GM18511 (cell line): ENCODE measurements at regions not wholly inside any gene's neighbourhood (a gene's known extent, or its start where the extent isn't known, plus 50 kb on each side); places are given as distances from the start of the nearest gene placed in this dataset.

Experiments
- ATAC-seq: cut with Tn5 transposase; IDR thresholded peaks from one replicate; pipeline ENCODE4 v1.9.1; 2021; ENCODE audit warnings: mild to moderate bottlenecking, moderate library complexity; ENCODE audit not compliant: unreplicated experiment

DNA sequence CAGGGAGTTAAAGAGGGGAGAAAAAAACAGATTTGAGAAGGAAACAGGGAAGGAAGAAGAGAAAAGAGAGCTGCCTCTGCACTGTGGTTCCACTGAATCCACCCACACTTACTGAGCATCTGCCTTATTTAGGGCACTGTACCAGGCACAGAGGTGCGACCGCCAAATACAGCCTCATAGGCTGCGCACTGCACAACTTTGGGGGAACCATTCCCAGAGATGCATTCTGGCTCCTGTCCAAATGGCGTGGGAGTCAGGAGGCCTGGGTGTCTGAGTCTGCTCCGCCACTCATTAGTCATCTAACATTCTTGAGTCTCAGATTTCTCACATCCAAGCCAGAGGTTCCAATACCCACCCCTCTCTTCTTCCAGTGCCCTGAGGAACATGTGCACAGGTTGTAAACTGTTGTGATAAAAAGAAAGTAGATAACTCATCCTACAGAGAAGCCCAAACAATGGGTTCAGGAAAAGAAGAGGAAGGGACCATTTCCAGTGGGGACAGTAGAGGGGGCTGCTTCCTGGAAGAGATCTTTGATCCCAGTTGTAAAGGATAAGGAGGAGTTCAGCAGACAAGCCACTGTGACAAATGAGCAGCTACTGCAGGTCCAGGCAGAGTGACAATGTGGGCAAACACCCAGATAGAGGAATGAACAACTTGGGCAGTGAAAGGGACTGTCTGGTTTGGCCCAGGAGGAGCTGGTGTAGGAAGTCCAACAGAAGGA is 254.6 kb downstream of the UACA start:
- ATAC-seq, result no peak

DNA sequence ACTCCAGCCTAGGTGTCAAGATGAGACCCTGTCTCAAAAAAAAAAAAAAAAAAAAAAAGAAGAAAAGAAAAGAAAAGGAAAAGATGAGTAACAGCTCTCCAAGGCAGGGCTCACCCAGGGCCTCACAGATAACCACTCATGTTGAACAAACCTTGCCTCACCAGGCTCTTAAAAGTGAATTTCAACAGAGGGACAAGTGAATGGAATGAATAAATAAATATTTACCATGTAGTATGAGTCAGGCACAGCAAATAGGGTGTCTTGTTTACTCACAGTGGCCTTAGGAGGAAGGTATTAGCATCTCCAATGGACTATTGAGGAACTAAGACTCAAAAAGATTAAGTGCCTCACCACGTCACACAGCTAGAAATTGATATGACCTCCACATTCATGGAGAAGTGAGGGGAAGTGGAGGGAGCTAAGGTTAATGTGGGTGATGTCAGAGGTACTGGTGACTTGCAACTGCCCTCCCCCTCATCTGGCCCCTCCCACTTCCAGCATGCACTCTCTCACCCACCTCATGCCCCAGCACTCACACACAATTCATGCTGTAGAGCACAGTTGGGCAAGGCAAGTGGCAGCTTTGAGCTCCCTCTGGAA is 255.5 kb downstream of the UACA start:
- ATAC-seq, result no peak

DNA sequence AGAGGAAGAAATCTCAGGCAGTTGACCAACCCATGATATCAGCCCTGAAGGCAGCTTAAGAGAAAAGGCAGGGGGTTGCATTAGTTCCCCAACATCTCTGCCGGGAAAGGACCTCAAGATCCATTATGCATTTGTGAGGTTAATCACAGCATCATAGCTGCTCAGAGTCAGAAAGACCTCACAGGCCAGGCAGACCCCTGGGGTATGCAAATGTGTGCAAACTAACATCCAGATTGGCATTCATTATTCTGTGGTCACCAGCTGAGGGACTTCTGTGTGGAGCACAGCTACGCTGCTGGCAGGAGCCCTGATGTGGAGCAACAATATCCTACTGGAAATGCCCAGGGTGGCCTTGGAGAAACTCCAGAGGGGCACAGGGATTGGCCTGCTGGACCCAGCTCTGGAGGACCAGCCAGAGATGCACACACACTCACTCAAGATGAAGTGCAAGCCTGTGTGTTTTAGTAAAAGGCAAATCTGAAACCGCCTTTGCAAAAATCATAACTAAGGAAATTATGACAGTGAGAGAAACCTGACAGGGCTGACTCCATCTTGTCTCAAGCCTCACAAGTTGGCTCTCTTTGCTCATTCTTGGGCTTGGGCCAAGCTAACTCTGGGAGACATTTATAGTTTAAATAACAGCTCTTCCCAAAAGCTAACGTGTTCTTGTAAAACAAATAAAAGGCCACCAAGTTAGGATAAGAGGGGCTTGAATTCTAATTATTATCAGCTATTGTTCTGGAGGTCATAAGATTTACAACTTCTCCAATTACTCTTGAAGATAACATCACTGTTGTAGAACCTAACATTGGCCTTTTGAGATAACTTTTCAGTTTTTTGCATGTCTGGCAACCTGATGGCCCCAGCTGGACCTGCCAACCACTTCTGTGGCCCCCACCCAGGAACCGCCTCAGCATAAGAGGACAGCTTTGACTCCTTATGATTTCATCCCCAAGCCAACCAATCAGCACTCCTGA is 257.1 kb downstream of the UACA start:
- no peak for ATAC-seq

DNA sequence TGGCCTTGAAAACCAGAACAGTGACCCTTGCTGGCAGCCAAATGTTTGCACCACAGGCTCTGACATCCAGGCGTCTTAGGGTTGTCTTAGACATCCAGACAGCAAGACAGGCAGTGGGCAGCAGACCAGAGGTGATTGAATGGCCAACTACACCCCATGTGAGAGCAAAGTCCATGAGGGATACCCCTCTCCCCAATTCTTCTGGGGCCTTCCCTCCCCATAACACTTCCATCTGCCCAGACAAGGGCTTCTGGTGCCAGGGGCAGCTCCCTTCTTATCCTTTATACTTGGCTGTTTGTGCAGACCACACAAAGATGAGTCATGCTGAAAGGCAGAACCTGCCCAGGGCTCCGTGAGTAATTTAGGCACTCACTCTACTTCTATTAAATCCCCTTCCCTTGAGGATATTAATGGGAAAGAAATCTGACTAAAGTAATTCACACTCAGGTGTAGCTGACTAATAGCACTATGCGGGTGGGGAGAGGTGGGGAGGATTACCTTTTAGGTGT is 257.9 kb downstream of the UACA start:
- no peak for ATAC-seq

DNA sequence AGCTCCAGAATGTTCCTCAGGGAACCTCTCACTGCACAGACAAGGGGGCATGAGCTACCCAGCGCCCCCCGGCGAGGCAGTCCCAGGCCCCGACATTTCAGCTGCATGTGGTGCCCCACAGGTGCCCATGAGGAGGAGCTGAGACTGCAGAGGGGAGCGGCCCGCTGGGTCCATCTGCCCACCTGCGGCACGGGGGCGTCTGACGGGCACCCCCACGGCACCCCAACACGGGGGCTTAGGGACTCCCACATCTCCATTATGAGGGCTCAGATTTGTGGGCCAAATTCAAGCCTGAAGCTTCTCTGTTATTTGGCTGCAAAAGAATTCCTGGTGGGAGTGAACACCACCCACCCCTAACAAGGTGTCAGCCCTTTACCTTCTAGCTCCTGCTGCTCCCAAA is 258.4 kb downstream of the UACA start:
- ATAC-seq, result no peak

DNA sequence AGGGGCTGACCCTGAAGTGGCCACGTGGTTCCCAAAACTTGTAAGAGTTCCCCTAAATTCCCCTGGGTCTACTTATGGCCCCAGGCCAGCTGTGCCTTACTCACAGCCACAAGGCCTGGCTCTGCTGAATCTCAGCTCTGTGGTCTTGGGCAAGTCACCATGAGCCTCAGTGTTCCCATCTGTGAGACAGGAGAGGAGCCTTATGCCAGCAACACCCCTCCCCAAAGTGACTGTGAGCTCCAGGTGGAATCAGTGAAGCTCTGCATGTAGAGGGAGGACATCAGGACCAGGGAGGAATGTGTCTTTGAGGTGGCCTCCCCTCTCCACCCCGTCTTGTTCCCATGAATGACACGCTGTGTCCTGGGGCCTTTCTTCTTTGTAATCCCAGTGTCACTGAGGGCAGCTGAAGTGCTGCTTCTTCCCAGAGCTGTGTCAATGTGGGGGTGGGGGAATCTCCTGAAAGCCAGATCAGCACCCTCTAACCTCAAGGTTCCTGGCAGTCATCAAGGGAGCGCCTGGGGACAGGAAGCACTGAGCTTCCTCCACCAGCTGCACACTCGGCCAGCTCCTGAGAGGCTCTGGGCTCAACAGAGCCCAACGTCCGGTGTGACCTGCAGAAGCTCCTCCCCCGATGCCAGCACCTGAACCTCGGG is 258.9 kb downstream of the UACA start:
- peak; percentile 69 for ATAC-seq

DNA sequence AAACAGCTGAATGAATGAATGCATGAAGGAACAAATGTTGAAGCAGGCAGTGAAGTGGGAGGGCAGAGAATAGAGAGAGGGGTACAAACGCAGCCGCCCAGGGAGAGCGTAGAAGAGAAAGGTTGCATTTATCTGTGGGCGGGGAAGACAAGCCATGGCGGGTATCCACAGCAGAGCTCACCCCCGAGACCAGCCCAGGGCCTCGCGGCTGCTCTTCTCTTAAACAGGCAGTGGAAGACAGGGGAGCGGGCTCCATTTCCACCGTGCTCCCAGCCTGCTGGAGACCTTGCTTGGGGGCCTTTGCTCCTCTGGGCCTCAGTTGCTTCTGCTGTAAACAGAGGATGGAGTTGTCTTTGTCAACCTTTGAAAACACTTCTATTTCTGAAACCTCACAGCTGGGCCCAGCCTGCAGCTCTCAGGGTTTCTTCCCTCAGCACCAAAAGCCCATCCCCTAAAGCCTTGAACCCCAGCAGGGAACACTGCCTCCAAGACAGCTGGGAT is 259.5 kb downstream of the UACA start:
- no peak for ATAC-seq

DNA sequence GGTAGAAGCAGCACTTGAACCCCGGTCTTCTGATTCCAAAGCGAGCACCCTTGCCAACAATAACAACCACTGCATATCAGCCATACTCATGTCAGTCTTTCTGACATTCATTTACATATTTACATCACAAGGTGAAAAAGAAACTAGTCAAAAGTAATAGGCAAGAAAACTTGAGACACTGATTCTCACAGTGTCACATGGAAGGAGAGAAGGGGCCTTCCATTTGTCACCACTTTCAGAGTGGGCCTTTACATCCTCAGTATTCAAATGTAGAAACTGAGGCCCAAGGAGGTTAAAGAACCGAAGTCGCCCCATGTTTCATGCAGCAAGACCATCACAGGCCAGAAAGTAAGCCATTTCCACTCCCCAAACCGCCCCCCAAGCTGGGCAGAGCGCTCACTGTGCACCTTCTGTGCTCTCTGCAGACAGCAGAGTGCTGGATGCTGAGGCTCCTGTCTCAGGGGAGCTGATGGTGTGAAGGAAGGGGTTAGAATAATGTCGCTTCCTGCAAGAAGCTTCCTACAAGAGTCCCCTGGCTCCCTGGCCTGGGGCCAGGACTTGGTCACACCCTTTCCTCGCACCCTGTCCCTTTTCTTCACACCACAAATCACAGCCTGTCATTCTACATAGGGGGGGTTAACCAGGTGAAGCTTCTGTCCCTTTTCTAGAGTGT is 260.1 kb downstream of the UACA start:
- ATAC-seq, result no peak

DNA sequence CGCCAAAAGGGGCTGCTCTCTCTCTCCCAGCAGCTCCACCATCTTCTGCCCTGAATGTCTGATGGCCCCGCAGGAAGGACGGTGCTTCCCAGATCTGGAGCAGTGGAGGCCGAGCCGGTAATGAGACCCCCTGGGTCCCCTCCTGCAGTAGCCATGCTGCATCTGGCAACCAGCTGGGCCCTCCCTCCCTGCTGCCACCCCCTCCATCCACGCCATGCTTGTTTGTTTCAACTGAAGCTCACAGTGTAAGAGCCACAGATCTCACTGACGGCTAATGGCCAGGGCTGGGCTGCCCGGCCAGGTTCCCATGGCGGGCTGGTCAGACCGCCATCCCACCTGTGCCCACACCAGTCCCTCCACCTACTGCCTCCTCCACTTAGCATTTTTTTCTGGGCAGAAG is 260.8 kb downstream of the UACA start:
- ATAC-seq, result no peak

DNA sequence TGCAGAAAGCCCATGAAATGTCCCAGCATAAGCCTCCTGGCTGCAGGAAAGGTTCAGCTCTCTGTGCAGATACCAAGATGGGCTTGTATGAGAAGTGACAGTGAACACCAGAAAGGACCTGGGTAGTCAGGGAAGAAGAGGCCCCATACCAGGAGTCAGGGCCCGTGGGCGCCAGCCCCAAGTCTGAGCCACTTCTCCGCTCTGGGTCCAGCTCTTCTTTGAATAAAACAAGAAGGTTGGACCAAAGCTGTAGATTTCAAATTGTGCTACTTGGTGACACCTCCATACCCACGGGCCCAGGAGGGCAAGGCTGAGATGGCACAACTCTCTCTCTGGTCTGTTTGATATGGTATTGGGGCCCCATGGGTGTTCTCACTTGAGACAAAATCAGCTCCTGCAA is 261.5 kb downstream of the UACA start:
- no peak for ATAC-seq

DNA sequence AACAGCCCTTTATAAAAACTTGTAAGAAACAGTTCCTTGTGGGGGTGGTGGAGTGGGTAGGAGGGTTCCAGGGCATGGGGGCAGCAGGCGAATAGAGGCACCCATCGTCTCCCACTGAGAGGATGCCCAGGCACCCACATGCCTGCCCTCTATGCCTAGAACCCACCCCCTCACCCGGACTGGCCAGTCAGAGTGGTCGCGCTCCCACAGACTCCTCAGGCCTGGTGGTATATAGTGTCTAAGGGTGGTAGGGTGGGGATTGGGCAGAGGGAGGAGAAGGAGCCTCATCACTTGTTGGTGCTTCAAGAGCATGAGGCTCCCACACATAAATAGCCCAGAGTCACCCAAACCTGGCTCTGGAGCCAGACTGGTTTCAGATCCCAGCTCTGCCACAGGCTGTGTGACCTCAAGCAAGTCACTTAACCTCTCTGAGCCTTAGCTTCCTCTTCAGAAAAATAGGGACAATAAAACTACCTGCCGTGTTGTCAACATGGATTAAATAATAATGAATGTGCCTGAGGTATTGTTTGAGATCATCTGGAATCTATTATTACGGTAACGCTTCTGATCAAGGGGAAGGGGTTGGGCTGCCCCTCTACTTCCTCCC is 262.1 kb downstream of the UACA start:
- ATAC-seq, result no peak

DNA sequence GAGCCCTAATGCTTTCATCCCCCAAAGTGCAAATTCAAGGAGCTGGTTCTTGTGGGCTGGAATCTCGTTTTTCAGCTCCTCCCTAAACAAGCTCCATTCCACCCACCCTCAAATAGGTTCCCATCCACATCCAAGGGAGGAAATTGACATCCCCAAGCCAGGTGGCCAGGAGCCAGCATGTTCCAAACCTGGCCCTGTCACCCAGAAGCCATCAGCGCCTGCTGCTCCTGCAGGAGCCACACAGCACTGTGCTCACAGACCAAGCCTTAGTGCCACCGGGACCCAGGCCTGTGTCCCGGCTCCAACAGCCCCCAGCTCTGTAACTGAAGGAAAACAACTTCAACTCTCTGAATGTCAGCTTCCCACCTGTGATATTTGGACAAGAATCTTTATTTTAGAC is 263.6 kb downstream of the UACA start:
- no peak for ATAC-seq

DNA sequence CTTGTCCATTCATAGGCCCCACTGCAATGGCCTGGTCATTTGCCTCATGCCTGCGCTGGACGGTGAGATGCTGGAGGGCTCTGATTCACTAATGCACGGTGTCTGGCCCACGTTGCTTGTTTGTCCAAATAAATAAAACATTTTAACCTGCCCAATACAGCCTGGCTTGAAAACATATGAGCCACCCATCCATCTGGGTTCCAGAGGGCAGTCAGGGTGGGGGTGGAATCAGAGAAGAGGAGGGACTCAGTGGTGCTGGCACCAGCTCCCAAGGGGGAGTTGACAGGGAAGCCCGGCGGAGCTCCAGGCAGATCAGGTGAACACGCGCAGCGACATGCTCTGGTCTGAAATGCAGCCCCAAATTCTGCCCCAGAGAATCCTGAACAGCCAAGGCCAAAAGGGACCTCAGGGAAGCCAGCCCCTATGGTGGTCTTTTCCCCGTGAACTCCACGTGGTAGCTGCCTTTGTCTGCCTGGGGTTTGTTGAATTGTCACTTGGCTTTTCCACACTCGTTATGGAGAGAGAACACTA is 265.2 kb downstream of the UACA start:
- no peak for ATAC-seq

DNA sequence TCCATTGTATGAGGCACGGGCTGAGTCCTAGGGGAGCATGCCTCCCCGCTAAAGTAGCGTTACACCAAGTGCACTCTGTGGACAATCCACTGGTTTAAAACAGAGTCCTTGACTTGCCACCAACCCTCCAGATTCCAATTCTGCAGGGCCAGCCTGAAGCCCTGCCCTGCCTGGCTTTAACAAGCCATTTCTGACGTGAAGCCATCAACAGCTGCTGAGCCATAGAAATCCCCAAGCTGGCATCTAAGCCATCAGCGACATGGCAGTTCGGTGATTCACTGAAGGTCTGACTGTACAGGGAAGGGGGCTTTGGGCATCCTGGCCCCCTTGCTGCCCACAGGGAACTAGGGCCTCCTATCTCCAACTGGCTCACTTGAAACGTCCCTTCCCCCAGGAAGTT is 265.7 kb downstream of the UACA start:
- no peak for ATAC-seq

DNA sequence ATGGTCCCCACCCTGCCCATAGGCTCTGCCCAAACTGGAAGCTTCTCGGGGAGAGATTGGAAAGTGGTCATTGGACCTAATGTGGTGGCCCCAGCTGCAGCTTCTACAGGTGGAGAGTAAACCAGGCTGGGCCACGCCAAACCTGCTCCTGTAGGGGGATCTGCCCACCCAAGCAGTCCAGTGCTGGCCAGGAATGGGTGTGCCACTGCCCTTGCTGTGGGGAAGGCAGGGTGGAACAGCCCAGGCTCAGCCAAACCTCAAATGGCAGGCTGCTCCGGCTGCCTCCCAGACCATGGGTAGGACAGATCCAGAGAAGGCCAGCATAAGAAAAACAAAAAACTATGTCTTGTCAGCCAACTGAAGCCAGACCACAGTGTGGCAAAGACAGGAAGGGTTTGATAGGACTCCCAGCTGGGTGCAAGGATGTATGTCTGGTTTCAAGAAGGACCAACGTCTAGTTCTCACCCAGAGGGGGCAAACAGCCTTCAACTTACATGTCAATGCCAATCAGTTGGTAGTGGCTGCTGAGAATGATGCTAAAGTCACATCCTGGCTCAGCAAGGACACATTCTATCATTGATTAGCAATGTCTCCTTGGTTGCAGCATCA is 267.3 kb downstream of the UACA start:
- ATAC-seq, result no peak

DNA sequence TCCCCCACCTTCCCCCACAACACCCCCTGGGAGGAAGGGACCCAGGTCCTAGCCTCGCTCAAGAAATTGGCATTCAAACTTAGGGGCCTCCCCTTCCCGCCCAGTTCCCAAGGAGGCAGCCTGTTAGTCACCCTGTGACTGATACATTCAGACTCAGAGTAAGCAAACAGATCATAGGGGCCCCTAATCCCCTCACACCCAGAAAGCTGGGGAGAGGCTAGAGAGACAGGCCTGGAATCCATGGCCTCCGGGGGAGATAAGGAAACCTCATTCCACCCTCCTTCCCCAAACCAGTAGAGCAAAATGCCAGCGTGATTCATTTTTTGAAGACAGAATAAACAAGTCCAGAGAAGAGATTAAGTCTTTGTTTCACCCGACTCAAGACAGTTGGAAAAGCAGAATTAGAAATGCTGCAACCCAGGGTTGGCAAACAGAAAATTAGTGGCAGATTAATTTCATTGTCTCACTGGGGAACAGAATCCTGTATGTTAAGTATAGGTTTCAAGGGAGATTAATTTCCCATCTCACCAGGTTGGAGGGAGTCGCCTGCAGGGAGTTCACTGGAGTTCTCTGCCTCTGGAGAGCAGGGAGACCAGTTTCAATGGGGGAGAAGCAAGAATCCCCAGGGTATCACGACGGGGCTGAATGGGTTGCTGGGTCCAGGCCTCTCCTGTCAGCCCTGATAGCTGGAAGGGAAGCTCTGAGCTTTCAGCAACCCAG is 268.3 kb downstream of the UACA start:
- ATAC-seq, result no peak

DNA sequence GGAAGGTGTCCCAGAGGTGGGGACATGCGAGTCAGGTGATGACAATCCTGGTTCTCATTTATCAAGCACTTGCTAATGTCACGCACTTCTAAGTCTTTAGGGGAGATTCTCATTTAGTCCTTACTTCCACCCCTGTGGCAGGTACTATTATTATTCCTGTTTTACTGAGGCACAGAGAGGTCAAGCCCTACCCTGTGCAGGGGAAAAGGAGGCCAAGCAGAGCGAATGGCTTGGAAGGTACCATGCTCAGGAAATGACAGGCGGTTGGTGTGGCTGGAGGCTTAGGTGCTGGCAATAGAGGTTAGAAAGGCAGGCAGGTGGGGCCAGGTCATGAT is 268.9 kb downstream of the UACA start:
- ATAC-seq, result no peak

DNA sequence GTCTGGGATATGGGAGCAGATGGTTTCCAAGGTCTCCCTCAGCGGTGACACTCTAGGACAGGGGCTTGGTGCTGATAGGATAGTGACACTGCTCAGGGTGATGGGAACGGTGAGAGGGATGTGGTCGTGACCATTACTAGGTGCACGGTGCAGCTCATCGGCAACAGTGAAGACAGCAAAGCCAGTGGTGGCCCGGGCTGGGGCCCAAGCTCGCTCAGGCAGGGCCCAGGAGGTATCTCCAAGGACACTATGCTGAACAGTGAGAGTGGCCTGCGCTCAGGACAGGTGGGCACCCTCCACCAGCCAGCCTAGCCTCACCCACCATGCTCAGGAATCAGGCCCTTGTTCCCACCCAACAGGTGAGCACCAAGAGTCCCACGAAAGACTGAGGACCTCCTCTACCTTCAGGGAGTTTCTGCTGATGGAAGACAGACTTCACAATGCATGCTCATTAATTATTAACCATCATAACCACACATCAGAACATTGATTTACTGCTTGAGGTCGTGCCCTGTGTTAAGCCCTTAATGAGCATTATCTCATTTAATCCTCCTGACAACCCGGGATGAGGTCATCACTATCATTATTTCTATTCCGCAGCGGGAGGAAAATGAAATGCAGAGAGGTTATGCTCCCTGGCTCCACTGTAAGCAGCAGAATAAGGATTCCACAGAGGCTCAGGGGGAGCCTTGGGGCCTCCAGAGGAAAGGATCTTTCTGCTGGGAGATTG is 269.4 kb downstream of the UACA start:
- ATAC-seq, result no peak
